Fibroblast of villous mesenchyme (primary cell): ENCODE measurements at regions not wholly inside any gene's neighbourhood (a gene's known extent, or its start where the extent isn't known, plus 50 kb on each side); places are given as distances from the start of the nearest gene placed in this dataset.

ENCODE experiments used
- DNase-seq: peaks from one replicate; pipeline ENCODE4 v3.0.0-alpha.2; 2010; ENCODE audit warnings: low read depth
- H3K4me3 ChIP-seq: 2 replicates; pipeline ENCODE4 v1.5.1; 2011; ENCODE audit warnings: low read depth, mild to moderate bottlenecking, low read length
- CTCF ChIP-seq: IDR thresholded peaks from 2 replicates; pipeline ENCODE4 v1.5.1; 2012; ENCODE audit warnings: low read depth, mild to moderate bottlenecking, low read length; ENCODE audit not compliant: insufficient read depth

GRCh38 chr18:25557011-25557410 lies 205.0 kb upstream of the ZNF521 start:
- DNase-seq, result no peak
- no peak overlapping the region for H3K4me3 ChIP-seq
- no peak for TF ChIP-seq CTCF

- no peak overlapping the region for H3K4me3 ChIP-seq
- TF ChIP-seq CTCF, result no peak
- no peak for DNase-seq
Measured at GRCh38 chr18:25553631-25554263, 201.8 kb upstream of the ZNF521 start.

GRCh38 chr18:25544546-25545287 lies 192.8 kb upstream of the ZNF521 start:
- no peak for TF ChIP-seq CTCF
- no peak overlapping the region for H3K4me3 ChIP-seq
- DNase-seq, result no peak

GRCh38 chr18:25538175-25538922 lies 186.4 kb upstream of the ZNF521 start:
- TF ChIP-seq CTCF, result no peak
- H3K4me3 ChIP-seq, result no peak overlapping the region
- DNase-seq, result no peak

GRCh38 chr18:25535495-25535894 lies 183.5 kb upstream of the ZNF521 start:
- H3K4me3 ChIP-seq, result no peak overlapping the region
- no peak for DNase-seq
- no peak for TF ChIP-seq CTCF

GRCh38 chr18:25534401-25534800 lies 182.4 kb upstream of the ZNF521 start:
- no peak for TF ChIP-seq CTCF
- no peak for DNase-seq
- H3K4me3 ChIP-seq, result no peak overlapping the region
